OCI-LY3 (cell line): ENCODE measurements at regions not wholly inside any gene's neighbourhood (a gene's known extent, or its start where the extent isn't known, plus 50 kb on each side); places are given as distances from the start of the nearest gene placed in this dataset.

ENCODE experiments used
- CTCF ChIP-seq: fragments of 200-600, 300-600 bp; sonication (generic); IDR thresholded peaks from 2 replicates; pipeline ENCODE4 v1.5.1; 2014; ENCODE audit warnings: antibody characterized with exemption, low read length, low read depth
- EZH2phosphoT487 ChIP-seq: fragments of 200-600 bp; shearing (Covaris generic); IDR thresholded peaks from 2 replicates; pipeline ENCODE4 v1.6.1; 2018; ENCODE audit warnings: antibody characterized with exemption, mixed run types, low read depth

DNA sequence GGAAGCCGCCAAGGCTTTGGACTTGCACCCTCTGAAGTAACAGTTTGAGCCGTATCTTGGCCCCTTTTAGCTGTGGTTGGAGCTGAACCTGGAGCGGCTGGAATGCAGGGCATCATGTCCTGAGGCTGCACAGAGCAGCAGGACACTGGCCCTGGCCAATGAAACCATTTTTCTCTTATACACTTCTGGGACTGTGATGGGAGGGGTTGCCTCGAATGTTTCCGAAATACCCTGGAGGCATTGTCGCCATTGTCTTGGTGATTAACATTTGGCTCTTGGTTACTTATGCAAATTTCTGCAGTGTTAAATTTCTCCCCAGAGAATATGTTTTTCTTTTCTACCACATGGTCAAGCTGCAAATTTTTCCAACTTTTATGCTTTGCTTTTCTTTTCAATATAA, 137.2 kb downstream of the MAGEC1 start:
- TF ChIP-seq CTCF, result no peak
- no peak for TF ChIP-seq EZH2phosphoT487
